Trophoblast cell (in vitro differentiated cells and primary cell): ENCODE measurements at regions not wholly inside any gene's neighbourhood (a gene's known extent, or its start where the extent isn't known, plus 50 kb on each side); places are given as distances from the start of the nearest gene placed in this dataset.

Experiments used
- DNase-seq, 2 donors: peaks; one replicate each; pipeline ENCODE4 v3.0.0-alpha.2; 2016
- H2AFZ ChIP-seq: 2 replicates; pipeline ENCODE4 v1.6.1; 2013; ENCODE audit warnings: low read length, moderate library complexity, mild to moderate bottlenecking; ENCODE audit not compliant: insufficient read depth, poor library complexity
- H2AK5ac ChIP-seq: 2 replicates; pipeline ENCODE4 v1.6.1; 2013; ENCODE audit warnings: mild to moderate bottlenecking, low read length
- H2BK120ac ChIP-seq: 2 replicates; pipeline ENCODE4 v1.6.1; 2013; ENCODE audit warnings: low read length, mild to moderate bottlenecking, moderate library complexity; ENCODE audit not compliant: insufficient read depth, poor library complexity
- H2BK12ac ChIP-seq: 2 replicates; pipeline ENCODE4 v1.6.1; 2013; ENCODE audit warnings: mild to moderate bottlenecking, low read length, moderate library complexity
- H2BK5ac ChIP-seq: 2 replicates; pipeline ENCODE4 v1.6.1; 2013; ENCODE audit warnings: low read length, low read depth, moderate library complexity, mild to moderate bottlenecking; ENCODE audit not compliant: poor library complexity
- H3K14ac ChIP-seq: 2 replicates; pipeline ENCODE4 v1.6.1; 2013; ENCODE audit warnings: mild to moderate bottlenecking, low read length
- H3K18ac ChIP-seq: 2 replicates; pipeline ENCODE4 v1.6.1; 2013; ENCODE audit warnings: mild to moderate bottlenecking, low read length
- H3K23ac ChIP-seq: 2 replicates; pipeline ENCODE4 v1.6.1; 2013; ENCODE audit warnings: low read length
- H3K27ac ChIP-seq: 2 replicates; pipeline ENCODE4 v1.5.1; 2013; ENCODE audit warnings: low read depth, mild to moderate bottlenecking, inconsistent platforms, low read length, moderate library complexity
- H3K27me3 ChIP-seq: 2 replicates; pipeline ENCODE4 v1.6.1; 2013; ENCODE audit warnings: inconsistent platforms, mild to moderate bottlenecking, low read length, moderate library complexity; ENCODE audit not compliant: insufficient read depth
- H3K36me3 ChIP-seq, 2 experiments: 1 replicate in 1 of 2; 2 replicates in 1 of 2; pipeline ENCODE4 v1.6.1; 2013; ENCODE audit warnings: low read length in 2 of 2, mild to moderate bottlenecking in 2 of 2, moderate library complexity in 1 of 2; ENCODE audit not compliant: insufficient read depth in 2 of 2, control insufficient read depth in 1 of 2
- H3K4ac ChIP-seq: 2 replicates; pipeline ENCODE4 v1.6.1; 2013; ENCODE audit warnings: low read depth, mild to moderate bottlenecking, low read length, moderate library complexity
- H3K4me1 ChIP-seq, 2 experiments: 1 replicate in 1 of 2; 2 replicates in 1 of 2; pipeline ENCODE4 v1.6.1; 2013; ENCODE audit warnings: low read length in 2 of 2, mild to moderate bottlenecking in 2 of 2, moderate library complexity in 1 of 2; ENCODE audit not compliant: insufficient read depth in 2 of 2, control insufficient read depth in 1 of 2
- H3K4me2 ChIP-seq: 2 replicates; pipeline ENCODE4 v1.6.1; 2013; ENCODE audit warnings: inconsistent platforms, mild to moderate bottlenecking, low read length, moderate library complexity
- H3K4me3 ChIP-seq: 2 replicates; pipeline ENCODE4 v1.5.1; 2013; ENCODE audit warnings: mild to moderate bottlenecking, low read depth, low read length, inconsistent platforms
- H3K79me1 ChIP-seq: one replicate; pipeline ENCODE4 v1.6.1; 2013; ENCODE audit warnings: low read length
- H3K79me2 ChIP-seq: 2 replicates; pipeline ENCODE4 v1.6.1; 2013; ENCODE audit warnings: low read length, mild to moderate bottlenecking; ENCODE audit not compliant: control insufficient read depth, insufficient read depth, poor library complexity
- H3K9ac ChIP-seq: 2 replicates; pipeline ENCODE4 v1.6.1; 2013; ENCODE audit warnings: mild to moderate bottlenecking, low read length
- H3K9me3 ChIP-seq: 2 replicates; pipeline ENCODE4 v1.6.1; 2013; ENCODE audit warnings: low read depth, mild to moderate bottlenecking, control low read depth, inconsistent platforms, low read length; ENCODE audit not compliant: insufficient read depth
- H4K12ac ChIP-seq: 2 replicates; pipeline ENCODE4 v1.6.1; 2013; ENCODE audit warnings: low read depth, mild to moderate bottlenecking, low read length, moderate library complexity
- H4K8ac ChIP-seq: 2 replicates; pipeline ENCODE4 v1.6.1; 2013; ENCODE audit warnings: low read depth, mild to moderate bottlenecking, low read length, moderate library complexity
- H4K91ac ChIP-seq: one replicate; pipeline ENCODE4 v1.6.1; 2013; ENCODE audit warnings: low read depth, mild to moderate bottlenecking, low read length, moderate library complexity
- WGBS: extraction: QIAGEN DNeasy Blood & Tissue Kit; methylation state at CpG from one replicate; pipeline ENCODE4 v1.1.7; 2013; ENCODE audit warnings: missing lambda C conversion rate; ENCODE audit not compliant: insufficient read length, insufficient coverage; ENCODE audit errors: extremely low coverage; 5-methylcytosine and 5-hydroxymethylcytosine counted together

DNA sequence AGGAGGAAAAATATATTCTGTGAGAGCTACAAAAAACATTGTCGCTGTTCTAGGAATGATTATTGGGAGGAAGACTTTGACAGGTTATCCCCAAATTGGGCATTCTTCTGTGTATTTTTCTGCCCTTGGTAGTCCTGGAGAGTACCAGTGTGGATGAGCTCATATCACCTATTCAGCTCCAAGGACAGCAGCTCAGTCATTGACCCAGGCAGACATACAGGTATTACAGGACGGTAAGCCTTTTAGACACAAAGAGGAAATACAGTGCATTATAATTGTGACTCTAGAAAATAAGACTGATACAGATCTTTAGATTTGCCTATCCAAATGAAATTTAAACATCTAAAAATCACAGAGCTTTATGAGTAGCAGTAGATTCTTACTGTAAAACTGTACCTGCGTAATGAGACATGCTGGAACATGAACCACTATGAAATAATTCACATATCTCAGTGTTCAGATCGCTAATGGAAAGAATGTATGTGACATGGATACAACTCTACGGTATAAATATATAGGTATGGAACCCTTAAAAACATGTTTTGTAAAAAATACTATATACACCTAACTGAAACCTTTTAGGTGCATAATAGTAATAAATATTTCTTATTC, 56.0 kb downstream of the PLK2 start:
- no peak overlapping the region for H3K23ac ChIP-seq
- no peak overlapping the region for H2BK120ac ChIP-seq
- H3K9me3 ChIP-seq = no peaks in the 10 kb centered on the region
- no peaks in the 10 kb centered on the region for H3K27me3 ChIP-seq
- no peak overlapping the region for H4K12ac ChIP-seq
- H2AK5ac ChIP-seq = no peak overlapping the region
- H3K36me3 ChIP-seq = no peaks in the 10 kb centered on the region
- H3K4ac ChIP-seq = no peak overlapping the region
- H3K9ac ChIP-seq = no peak overlapping the region
- peak in 1 of 2 donors; percentile 59 for DNase-seq
- no peak overlapping the region for H4K91ac ChIP-seq
- no peaks in the 10 kb centered on the region for H3K79me2 ChIP-seq
- H3K79me1 ChIP-seq = peaks cover 5% of the 10 kb centered on the region
- no peak overlapping the region for H3K27ac ChIP-seq
- H2BK12ac ChIP-seq = no peak overlapping the region
- no CpG with 5 or more reads among the region's 5 CpGs for WGBS
- H3K4me3 ChIP-seq = no peak overlapping the region
- H3K18ac ChIP-seq = no peak overlapping the region
- H3K4me2 ChIP-seq = no peak overlapping the region
- no peak overlapping the region for H2AFZ ChIP-seq
- H4K8ac ChIP-seq = no peak overlapping the region
- peaks cover 3 to 8% of the 10 kb centered on the region in 2 experiments for H3K4me1 ChIP-seq
- no peak overlapping the region for H2BK5ac ChIP-seq
- no peak overlapping the region for H3K14ac ChIP-seq

DNA sequence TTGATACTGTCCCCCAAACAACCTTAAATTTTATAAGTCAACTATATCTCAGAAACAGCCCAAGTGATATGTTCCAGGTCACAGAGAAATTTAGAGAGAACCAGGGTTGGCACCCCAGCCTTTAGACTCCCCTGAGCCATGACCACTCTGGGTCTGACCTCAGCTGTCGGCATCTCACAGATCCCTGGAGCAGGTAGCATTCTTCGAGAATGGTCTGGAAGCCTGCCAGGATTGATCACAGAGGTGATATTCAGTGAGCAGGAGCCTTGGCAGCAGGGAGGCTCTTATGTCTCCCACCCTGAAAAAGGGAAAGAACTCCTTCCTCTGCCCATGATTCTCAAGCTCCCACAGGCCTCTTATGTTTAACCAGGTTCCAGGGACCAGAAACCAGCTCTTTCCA, 58.2 kb downstream of the PLK2 start:
- no peaks in the 10 kb centered on the region for H3K27me3 ChIP-seq
- no peak overlapping the region for H3K9ac ChIP-seq
- no peak overlapping the region for H3K23ac ChIP-seq
- H4K91ac ChIP-seq = no peak overlapping the region
- no peak overlapping the region for H4K12ac ChIP-seq
- no peak overlapping the region for H3K14ac ChIP-seq
- H2AFZ ChIP-seq = no peak overlapping the region
- no peak for DNase-seq
- no peak overlapping the region for H2BK5ac ChIP-seq
- H2BK120ac ChIP-seq = no peak overlapping the region
- H3K36me3 ChIP-seq = no peaks in the 10 kb centered on the region
- H3K4me2 ChIP-seq = no peak overlapping the region
- no peak overlapping the region for H4K8ac ChIP-seq
- no peaks in the 10 kb centered on the region for H3K9me3 ChIP-seq
- H3K79me2 ChIP-seq = no peaks in the 10 kb centered on the region
- no peak overlapping the region for H3K27ac ChIP-seq
- no peak overlapping the region for H3K18ac ChIP-seq
- no CpG with 5 or more reads among the region's 2 CpGs for WGBS
- H3K79me1 ChIP-seq = peaks cover 2% of the 10 kb centered on the region
- H3K4me3 ChIP-seq = no peak overlapping the region
- peaks cover 0 to 3% of the 10 kb centered on the region in 2 experiments for H3K4me1 ChIP-seq
- H2BK12ac ChIP-seq = peak overlapping the region; percentile 65
- H3K4ac ChIP-seq = no peak overlapping the region
- no peak overlapping the region for H2AK5ac ChIP-seq

DNA sequence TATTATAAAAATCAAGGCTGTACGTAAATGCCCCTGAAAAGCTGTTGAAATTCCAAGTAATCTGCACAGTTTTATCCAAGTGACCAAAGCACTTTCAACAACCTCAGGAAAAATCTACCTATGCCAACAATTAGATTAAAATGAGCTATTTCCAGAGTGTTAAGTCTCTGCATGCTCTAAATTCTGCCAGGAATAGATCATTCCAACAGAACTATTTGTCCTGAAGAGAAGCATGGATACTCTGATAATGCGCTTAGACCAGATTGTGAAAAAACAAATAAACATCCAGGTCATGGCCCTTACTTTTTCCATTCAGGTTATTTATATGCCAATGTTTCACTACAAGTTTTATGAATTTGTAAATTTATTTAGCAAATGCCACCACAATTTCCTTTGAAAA, 59.1 kb downstream of the PLK2 start:
- H4K8ac ChIP-seq = no peak overlapping the region
- no peak overlapping the region for H3K4me2 ChIP-seq
- no peak overlapping the region for H2BK12ac ChIP-seq
- no peak overlapping the region for H2AFZ ChIP-seq
- no peak overlapping the region for H4K12ac ChIP-seq
- H3K27ac ChIP-seq = no peak overlapping the region
- no peak overlapping the region for H4K91ac ChIP-seq
- DNase-seq = peak in 1 of 2 donors; percentile 64
- no peak overlapping the region for H3K4ac ChIP-seq
- H2BK5ac ChIP-seq = no peak overlapping the region
- H3K27me3 ChIP-seq = no peaks in the 10 kb centered on the region
- H3K79me1 ChIP-seq = peaks cover 2% of the 10 kb centered on the region
- no peaks in the 10 kb centered on the region for H3K4me1 ChIP-seq
- WGBS = no CpG with 5 or more reads among the region's 2 CpGs
- no peak overlapping the region for H3K4me3 ChIP-seq
- no peak overlapping the region for H3K23ac ChIP-seq
- no peak overlapping the region for H3K14ac ChIP-seq
- no peak overlapping the region for H3K18ac ChIP-seq
- H2AK5ac ChIP-seq = no peak overlapping the region
- H3K9me3 ChIP-seq = no peaks in the 10 kb centered on the region
- no peaks in the 10 kb centered on the region for H3K36me3 ChIP-seq
- no peak overlapping the region for H2BK120ac ChIP-seq
- H3K9ac ChIP-seq = no peak overlapping the region
- no peaks in the 10 kb centered on the region for H3K79me2 ChIP-seq

DNA sequence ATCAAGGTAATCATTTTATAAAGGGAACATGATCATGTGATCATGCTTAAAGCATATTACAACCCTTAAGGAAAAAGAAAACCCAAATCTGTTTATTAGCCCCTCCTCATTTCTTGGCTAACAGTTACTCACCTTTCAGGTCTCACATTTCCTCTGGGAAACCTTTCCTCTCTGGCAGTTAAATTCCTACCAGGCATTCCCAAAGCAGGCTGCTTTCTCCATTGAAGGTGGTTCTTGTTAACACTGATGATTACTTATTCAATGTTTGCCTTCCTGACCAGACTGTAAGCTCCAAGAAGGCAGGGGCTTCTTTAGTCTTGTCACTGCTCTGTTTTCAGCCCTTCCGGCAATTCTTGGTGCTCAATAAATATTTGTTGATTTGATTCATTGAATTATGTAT, 59.9 kb downstream of the PLK2 start:
- no peak overlapping the region for H3K23ac ChIP-seq
- no peaks in the 10 kb centered on the region for H3K4me1 ChIP-seq
- no peak overlapping the region for H3K4me2 ChIP-seq
- H3K9ac ChIP-seq = no peak overlapping the region
- H2BK5ac ChIP-seq = no peak overlapping the region
- H3K4me3 ChIP-seq = no peak overlapping the region
- H3K27me3 ChIP-seq = no peaks in the 10 kb centered on the region
- H4K12ac ChIP-seq = no peak overlapping the region
- no peak overlapping the region for H3K18ac ChIP-seq
- no peak overlapping the region for H4K91ac ChIP-seq
- no CpG with 5 or more reads among the region's 1 CpG for WGBS
- no peak overlapping the region for H3K4ac ChIP-seq
- H4K8ac ChIP-seq = no peak overlapping the region
- no peak overlapping the region for H2BK120ac ChIP-seq
- no peaks in the 10 kb centered on the region for H3K36me3 ChIP-seq
- H2BK12ac ChIP-seq = no peak overlapping the region
- DNase-seq = no peak
- H3K14ac ChIP-seq = no peak overlapping the region
- no peak overlapping the region for H2AFZ ChIP-seq
- no peak overlapping the region for H3K27ac ChIP-seq
- no peaks in the 10 kb centered on the region for H3K9me3 ChIP-seq
- peaks cover 2% of the 10 kb centered on the region for H3K79me1 ChIP-seq
- no peaks in the 10 kb centered on the region for H3K79me2 ChIP-seq
- no peak overlapping the region for H2AK5ac ChIP-seq
